Activated naive CD4-positive, alpha-beta T cell treated with anti-CD3 and anti-CD28 coated beads, Interleukin-2, amount 50 U/mL, for 72 hours (primary cell): ENCODE measurements at regions not wholly inside any gene's neighbourhood (a gene's known extent, or its start where the extent isn't known, plus 50 kb on each side); places are given as distances from the start of the nearest gene placed in this dataset.
"Not testable (repeated sequence)": the region's sequence is repeated elsewhere in the genome, so short reads cannot be mapped to it uniquely, and the experiment has no call there.

Experiments
- ATAC-seq, 2 donors: fragments of 150-1000 bp; cut with Tn5 transposase; 2 replicates each; pipeline ENCODE4 v1.10.0; 2021; ENCODE audit warnings: mild to moderate bottlenecking in 2 of 2, moderate library complexity in 2 of 2
- DNase-seq, 2 donors: peaks; one replicate each; pipeline ENCODE4 v3.0.0; 2021 to 2022; ENCODE audit warnings: low spot score in 2 of 2
- H3K27ac Mint-ChIP-seq, 2 donors: one replicate each; pipeline ENCODE4 v1.8.0; 2022; ENCODE audit warnings: mild to moderate bottlenecking in 2 of 2, mixed read lengths in 2 of 2
- H3K36me3 Mint-ChIP-seq, 2 donors: one replicate each; pipeline ENCODE4 v1.8.0; 2022; ENCODE audit warnings: mixed read lengths in 2 of 2
- H3K9me3 Mint-ChIP-seq, 2 donors: one replicate each; pipeline ENCODE4 v1.8.0; 2022; ENCODE audit warnings: mixed read lengths in 2 of 2

DNA sequence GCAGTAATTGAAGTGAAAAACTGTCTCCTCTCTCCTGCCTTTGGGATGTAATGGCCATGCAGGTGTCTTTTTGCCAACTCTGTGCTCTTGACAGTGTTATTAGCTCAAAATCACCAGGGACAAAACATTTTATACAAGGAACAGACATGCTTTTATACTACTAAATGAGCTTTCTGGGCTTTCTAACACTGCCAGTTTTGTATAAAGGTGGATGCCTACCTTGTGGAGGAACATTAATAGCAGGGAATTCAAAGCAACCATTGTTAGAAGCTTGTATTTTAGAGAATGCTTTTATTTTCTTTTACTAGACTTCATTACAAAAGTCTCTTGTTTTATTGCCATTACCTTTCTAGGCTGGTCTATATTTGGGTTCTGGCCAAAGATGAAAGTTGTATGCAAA is 54.7 kb upstream of the ARSJ start:
- ATAC-seq (no peak), DNase-seq (no peak)
- H3K36me3 Mint-ChIP-seq: no peaks in the 10 kb centered on the region
- no peak overlapping the region for H3K27ac Mint-ChIP-seq
- H3K9me3 Mint-ChIP-seq: no peaks in the 10 kb centered on the region

DNA sequence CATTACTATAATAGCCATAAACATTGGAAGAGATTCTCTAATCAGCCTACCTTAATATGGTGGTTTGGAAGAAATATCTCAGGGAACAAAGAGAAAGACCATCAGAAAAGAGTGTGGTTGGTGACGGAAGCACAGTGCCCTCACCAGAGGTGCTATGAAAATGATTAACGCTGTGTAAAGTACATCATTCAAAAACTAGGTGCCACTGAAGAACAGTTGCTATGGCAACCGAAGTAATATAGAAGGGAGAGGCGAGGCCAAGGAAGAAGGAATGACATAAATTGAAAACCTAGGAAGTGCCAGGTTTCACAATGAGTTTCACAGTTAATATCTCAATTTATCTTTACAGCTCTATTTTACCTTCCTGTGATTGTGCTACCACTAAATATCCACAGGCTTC is 57.0 kb upstream of the ARSJ start:
- Mint-ChIP-seq H3K9me3 (no peaks in the 10 kb centered on the region), H3K27ac (no peak overlapping the region), H3K36me3 (no peaks in the 10 kb centered on the region)
- ATAC-seq (no peak), DNase-seq (no peak)

DNA sequence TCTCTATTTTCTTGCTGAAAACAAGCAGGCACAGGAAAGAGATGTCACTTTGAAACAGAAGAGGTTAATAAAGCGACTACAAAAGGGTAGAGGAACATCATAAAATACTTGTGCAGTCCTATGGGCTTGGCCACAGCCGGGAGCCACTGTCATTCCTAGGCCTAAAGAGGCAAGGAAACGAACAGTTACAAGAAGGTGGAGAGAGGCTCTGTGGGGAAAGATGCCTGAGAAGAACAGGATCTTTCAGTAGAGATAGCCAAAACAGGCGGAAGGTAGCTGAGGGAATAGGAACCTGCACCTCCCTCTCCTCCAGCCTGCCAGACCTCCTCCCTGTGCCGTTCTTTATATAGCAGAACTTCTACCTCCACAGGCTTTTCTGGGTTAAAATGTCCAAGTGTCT is 57.4 kb upstream of the ARSJ start:
- no peaks in the 10 kb centered on the region for H3K36me3 Mint-ChIP-seq

DNA sequence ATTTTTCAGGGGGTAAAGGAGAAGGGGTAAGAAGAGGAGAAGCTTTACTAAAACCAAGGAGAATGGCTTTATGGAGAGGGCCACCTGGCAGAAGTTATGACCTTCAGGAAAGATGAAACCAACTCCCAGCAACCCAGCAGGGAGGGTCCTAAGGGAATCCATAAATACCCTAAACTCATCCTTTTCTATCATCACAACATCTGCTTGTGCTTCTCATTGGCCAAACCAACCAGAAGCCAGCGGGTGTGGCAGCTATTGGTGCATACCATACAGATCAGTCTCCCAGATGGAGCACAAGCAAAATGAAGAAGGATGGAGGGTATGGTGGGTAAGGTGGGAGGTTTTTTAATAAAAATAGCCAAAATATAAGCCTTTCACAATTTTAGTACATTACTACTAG is 58.5 kb upstream of the ARSJ start:
- no peaks in the 10 kb centered on the region for H3K36me3 Mint-ChIP-seq
- H3K9me3 Mint-ChIP-seq: peaks cover 0 to 2% of the 10 kb centered on the region in 2 donors
- no peak overlapping the region for H3K27ac Mint-ChIP-seq
- no peak for ATAC-seq
- no peak for DNase-seq

More for the DNA sequence above, 57.4 kb upstream of the ARSJ start:
- no peak for ATAC-seq
- DNase-seq: no peak
- Mint-ChIP-seq H3K27ac (no peak overlapping the region), H3K9me3 (no peaks in the 10 kb centered on the region)

DNA sequence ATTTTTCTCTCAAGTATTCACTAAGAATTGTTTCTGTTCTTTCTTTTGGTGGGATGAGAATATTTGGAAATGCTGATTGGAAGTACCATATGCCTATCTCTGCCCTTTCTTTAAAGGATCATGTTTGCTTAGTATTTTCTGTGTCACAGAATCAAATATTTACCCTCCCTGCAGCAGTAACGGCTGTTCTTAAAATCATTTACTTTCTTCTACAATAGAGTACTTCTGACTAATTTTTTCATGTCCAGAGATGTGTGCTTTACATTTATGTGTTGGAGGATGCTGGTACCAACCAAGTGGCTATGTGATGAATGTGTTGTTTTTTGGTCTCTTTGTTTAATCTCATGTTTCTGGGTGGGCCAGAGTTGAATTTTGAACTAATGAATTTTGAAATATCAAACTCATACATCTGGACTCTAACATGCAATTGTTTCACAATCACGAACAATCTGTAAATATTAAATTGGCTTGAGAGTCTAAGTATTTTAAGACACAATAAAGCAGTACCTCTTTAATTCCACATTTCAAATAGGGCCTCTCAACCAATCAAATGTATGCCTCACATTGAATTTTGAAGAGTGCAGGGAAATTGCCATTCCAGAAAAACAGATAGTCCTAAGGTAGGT is 59.4 kb upstream of the ARSJ start:
- Mint-ChIP-seq H3K36me3 (no peaks in the 10 kb centered on the region), H3K9me3 (peaks cover 0 to 4% of the 10 kb centered on the region in 2 donors), H3K27ac (no peak overlapping the region)
- DNase-seq (no peak), ATAC-seq (no peak)

DNA sequence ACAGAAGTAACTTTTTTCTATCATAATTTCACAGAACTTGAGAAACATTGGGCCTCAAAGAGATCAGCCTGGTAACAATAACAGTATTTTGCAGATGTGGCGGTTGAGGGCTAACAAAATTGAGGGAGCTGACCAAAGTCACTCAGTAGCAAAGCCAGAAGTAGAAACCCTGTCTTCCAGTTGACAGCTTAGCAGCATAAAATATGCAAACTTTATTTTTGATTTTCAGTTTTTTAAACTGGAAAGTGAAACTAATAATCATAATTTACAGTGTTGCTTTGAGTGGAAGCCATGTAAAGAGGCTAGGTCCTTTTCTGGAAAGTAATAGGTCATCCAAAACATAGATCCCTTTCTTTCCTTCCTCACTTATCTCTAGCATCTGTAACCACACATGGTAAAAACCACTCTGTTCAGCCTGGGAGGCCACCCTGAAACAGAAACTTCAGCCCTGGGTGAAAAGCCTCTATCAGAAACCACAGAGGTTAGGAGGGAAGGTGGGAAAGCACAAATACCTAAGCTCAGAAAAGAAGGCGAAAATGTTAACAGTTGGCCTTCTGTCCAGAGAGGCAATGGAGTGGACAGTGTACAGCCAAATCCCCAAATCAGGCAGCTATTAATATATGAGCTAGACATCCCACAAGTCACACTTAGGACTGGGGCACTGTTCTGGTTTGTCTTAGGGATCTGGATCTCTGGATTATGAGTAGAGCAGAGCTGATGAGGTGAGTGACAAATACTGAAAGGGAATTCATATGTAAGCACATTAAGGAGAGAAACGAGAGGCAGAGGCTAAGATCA is 61.1 kb upstream of the ARSJ start:
- H3K9me3 Mint-ChIP-seq: peaks cover 0 to 4% of the 10 kb centered on the region in 2 donors
- H3K27ac Mint-ChIP-seq: no peak overlapping the region
- DNase-seq (no peak), ATAC-seq (peak in 1 of 2 donors; percentile 57)
- H3K36me3 Mint-ChIP-seq: no peaks in the 10 kb centered on the region

DNA sequence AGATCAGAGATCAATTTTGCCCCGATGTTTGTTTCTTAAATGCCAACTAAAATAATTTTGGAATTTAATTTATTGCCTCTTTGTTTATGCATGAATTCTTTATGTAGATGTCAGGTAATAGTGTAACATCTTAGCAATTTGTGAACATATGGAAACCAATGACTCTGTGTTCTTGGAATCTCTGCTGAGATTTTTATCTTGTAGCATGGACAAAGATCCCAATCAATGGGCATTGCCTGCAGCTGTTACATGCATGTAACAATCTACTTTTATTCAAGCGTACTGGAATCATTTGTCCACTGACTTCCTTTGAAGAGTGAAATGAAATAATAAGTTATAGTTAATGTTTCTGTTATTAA is 61.6 kb upstream of the ARSJ start:
- Mint-ChIP-seq H3K36me3 (no peaks in the 10 kb centered on the region), H3K27ac (no peak overlapping the region), H3K9me3 (peaks cover 0 to 4% of the 10 kb centered on the region in 2 donors)
- ATAC-seq (no peak), DNase-seq (no peak)

DNA sequence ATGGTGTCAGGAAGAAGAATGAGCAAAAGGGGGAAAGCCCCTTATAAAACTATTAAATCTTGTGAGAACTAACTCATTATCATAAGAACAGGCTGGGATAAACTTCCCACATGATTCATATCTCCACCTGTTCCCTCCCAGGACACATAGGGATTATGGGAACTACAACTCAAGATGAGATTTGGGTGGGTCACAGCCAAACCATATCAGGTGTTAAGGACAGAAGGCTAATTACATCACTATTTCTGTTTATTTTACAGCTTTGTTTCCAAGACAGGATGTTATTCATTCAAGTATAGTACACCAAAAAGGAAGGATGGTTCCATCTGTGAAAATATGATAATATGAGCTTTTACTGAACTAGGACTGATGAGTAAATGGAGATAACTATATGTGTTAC is 63.7 kb upstream of the ARSJ start:
- peaks cover 0 to 4% of the 10 kb centered on the region in 2 donors for H3K9me3 Mint-ChIP-seq
- no peak overlapping the region for H3K27ac Mint-ChIP-seq
- no peaks in the 10 kb centered on the region for H3K36me3 Mint-ChIP-seq
- ATAC-seq (no peak), DNase-seq (no peak)

DNA sequence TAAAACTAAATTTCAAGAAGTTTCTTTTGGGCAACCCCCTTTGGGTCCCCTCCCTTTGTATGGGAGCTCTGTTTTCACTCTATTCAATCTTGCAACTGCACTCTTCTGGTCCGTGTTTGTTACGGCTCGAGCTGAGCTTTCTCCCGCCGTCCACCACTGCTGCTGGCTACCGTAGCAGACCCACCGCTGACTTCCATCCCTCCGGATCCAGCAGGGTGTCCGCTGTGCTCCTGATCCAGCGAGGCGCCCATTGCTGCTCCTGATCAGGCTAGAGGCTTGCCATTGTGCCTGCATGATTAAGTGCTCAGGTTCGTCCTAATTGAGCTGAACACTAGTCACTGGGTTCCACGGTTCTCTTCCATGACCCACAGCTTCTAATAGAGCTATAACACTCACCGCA is 64.9 kb upstream of the ARSJ start:
- H3K27ac Mint-ChIP-seq, ATAC-seq, H3K36me3 Mint-ChIP-seq, DNase-seq, H3K9me3 Mint-ChIP-seq: not testable (repeated sequence)

DNA sequence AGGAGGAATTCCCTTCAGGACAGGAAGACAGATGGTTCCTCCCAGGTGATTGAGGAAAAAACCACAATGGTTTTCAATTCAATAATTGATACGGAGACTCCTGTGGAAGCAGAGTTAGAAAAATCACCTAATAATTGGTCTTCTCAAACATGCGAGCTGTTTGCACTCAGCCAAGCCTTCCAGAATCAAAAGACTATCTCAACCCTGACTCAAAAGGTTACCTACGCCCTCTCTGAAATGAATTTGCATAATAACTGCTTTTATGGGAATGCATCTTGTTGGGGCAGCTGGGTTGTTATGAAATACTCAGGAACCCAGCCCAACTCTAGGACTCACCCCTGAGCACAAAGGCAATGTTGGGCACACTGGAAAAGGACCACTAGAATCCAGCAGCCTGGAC is 66.9 kb upstream of the ARSJ start:
- no peaks in the 10 kb centered on the region for H3K36me3 Mint-ChIP-seq
- H3K27ac Mint-ChIP-seq: no peak overlapping the region
- ATAC-seq (no peak), DNase-seq (no peak)
- peaks cover 0 to 4% of the 10 kb centered on the region in 2 donors for H3K9me3 Mint-ChIP-seq

DNA sequence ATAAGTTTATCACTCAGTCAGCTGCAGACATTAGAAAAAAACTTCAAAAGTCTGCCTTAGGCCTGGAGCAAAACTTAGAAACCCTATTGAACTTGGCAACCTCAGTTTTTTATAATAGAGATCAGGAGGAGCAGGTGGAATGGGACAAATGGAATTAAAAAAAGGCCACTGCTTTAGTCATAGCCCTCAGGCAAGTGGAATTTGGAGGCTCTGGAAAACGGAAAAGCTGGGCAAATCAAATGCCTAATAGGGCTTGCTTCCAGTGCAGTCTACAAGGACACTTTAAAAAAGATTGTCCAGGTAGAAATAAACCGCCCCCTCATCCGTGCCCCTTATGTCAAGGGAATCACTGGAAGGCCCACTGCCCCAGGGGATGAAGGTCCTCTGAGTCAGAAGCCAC is 68.7 kb upstream of the ARSJ start:
- not testable (repeated sequence) for ATAC-seq, DNase-seq, H3K36me3 Mint-ChIP-seq, H3K27ac Mint-ChIP-seq, H3K9me3 Mint-ChIP-seq

DNA sequence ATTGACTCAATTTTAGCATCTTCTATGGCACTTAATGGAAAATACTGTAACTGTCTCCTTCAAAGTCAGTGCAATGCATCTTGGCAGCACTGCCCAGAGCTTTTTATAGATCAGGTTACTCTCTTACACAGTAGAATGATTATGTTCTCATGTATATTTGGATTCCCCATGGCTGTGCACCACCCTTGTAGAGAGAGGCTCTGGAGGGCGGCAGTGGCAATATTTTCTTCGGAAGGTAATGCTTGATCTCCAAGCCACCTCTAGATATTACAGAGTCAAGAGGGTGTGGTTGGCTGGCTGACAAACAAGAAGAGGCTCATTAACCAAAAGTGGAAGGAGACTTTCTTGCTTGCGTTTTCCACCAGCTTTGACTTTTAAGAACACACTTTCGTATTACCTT is 72.8 kb upstream of the ARSJ start:
- Mint-ChIP-seq H3K36me3 (peaks cover 0 to 6% of the 10 kb centered on the region in 2 donors), H3K27ac (no peak overlapping the region)

DNA sequence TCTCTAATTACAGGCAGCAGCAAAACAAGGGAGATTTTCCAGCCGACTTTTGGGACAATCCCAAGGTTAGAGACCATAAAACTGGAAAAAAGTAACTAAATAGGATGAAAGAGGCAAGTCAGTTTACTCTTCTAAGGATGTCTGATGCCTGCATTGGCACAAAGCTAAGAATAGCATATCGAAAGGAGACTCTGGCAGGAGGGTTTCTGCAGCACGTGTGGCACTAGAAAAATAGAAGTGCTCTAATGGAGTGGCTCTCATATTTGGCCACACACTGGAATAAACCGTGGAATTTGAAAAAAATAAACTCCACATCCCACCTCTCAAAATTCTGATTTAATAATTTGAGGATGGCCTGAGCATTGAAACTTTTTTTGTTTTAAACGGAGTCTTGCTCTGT is 77.2 kb upstream of the ARSJ start:
- ATAC-seq: no peak
- DNase-seq: no peak
- Mint-ChIP-seq H3K9me3 (peaks cover 6 to 16% of the 10 kb centered on the region in 2 donors), H3K27ac (no peak overlapping the region), H3K36me3 (peaks cover 0 to 6% of the 10 kb centered on the region in 2 donors)

More for the DNA sequence above, 72.8 kb upstream of the ARSJ start:
- ATAC-seq (no peak), DNase-seq (no peak)
- peaks cover 6 to 8% of the 10 kb centered on the region in 2 donors for H3K9me3 Mint-ChIP-seq

DNA sequence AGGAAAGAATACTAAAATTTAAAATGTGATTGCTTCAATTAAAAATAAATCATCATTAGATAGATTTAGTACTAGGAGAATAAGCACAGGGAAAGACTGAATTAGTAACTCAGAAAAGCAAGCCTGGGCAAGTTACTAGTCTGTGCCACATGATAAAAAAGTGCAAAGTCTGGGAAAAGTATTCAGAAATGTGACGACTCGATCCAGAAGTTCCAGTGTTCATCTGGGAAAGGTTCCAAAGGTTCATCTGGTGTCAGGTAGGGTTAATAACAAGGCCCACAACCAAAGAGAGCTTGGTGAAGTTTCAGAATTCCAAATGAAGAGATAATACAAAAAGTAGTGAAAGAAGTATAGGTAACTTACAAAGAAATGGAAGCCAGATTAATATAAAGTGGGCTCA is 78.3 kb upstream of the ARSJ start:
- ATAC-seq: no peak
- Mint-ChIP-seq H3K9me3 (peaks cover 6 to 16% of the 10 kb centered on the region in 2 donors), H3K36me3 (peaks cover 0 to 6% of the 10 kb centered on the region in 2 donors), H3K27ac (no peak overlapping the region)
- no peak for DNase-seq

DNA sequence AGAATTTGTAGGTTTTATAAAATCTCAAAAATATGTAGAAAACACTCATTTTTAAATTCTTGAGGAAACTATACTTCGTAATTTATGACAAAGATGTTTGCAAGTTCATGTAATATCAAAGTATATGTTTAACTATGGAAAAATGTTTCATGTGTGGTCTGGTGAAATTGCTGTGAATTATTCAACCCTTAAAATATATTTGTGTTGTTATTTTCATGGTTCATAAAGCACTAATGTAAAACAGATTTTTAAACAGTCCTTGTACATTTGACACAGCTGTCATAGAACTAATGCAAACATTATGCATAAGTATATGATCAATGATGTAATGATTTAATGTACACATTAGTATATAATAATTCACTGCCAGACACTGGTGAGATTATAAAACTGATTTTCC is 83.1 kb upstream of the ARSJ start:
- Mint-ChIP-seq H3K9me3 (peaks cover 0 to 8% of the 10 kb centered on the region in 2 donors), H3K27ac (no peak overlapping the region), H3K36me3 (no peaks in the 10 kb centered on the region)
- ATAC-seq (no peak), DNase-seq (no peak)

DNA sequence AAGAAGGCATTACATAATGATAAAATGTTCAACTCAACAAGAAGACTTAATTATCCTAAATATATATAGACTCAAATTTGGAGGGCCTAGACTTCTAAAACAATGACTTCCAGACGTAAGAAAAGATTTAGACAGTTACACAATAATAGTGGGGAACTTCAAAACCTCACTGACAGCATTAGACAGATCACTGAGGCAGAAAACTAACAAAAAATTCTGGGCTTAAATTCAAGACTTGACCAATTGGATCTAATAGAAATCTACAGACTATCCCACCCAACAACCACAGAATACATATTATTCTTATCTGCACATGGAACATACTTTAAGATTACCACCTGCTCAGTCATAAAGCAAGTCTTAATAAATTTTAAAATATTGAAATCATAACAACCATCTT is 93.3 kb upstream of the ARSJ start:
- H3K27ac Mint-ChIP-seq: no peak overlapping the region
- no peaks in the 10 kb centered on the region for H3K9me3 Mint-ChIP-seq
- DNase-seq (no peak), ATAC-seq (no peak)
- H3K36me3 Mint-ChIP-seq: no peaks in the 10 kb centered on the region

DNA sequence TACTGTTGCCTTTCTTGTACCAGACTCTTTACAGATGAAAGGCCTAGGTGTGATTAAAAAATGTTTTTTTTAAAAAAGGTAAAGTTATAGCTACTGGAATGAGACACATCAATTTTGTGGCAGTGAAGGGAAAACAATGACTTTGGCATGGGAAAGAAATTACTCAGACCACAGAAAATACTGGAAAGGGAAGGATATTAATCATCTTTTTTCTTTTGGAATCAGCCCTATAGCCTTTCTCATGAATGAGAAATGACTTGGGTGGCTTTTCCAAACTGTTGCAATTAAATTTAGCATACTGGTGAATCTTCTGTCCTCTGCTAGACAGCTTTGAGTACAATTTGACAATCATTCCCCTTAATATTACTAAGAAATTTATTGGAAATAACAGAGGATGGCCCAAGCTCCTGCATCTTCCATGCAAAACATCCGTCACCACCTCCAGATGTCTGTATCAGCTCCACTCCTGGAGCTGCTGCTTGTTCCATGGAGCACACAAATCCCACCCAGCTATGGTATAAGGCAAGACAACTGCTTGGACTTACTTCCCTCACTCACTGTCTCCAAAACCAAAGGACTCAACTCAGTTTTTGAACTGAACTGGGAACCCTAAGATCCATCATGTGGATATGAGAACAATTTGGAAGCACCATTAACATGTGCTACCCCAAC is 97.6 kb upstream of the ARSJ start:
- Mint-ChIP-seq H3K36me3 (no peaks in the 10 kb centered on the region), H3K9me3 (peaks cover 3 to 5% of the 10 kb centered on the region in 2 donors), H3K27ac (no peak overlapping the region)
- ATAC-seq (no peak), DNase-seq (no peak)

DNA sequence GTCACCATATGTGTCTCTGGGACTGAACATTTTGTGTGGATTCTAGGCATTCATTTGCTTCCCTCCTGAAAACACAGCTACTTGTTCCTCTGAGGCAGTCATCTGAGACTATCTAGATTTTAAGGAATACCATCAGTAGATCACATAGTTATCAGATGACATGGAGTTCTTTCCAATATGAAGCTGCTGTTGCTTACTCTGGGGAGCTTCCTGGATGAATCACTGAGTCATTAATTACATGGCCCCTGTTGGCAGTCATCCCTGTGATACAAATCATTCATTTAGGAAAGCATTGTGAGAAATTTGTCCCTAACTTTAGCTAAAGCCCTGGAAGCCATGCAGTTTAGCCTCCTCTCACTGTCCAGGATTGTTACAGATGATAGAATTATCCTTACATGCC is 98.2 kb upstream of the ARSJ start:
- no peaks in the 10 kb centered on the region for H3K36me3 Mint-ChIP-seq
- peaks cover 3 to 5% of the 10 kb centered on the region in 2 donors for H3K9me3 Mint-ChIP-seq
- DNase-seq (no peak), ATAC-seq (no peak)
- no peak overlapping the region for H3K27ac Mint-ChIP-seq
